KMS-11 (cell line): ENCODE measurements at regions not wholly inside any gene's neighbourhood (a gene's known extent, or its start where the extent isn't known, plus 50 kb on each side); places are given as distances from the start of the nearest gene placed in this dataset.
"Not testable (repeated sequence)": the region's sequence is repeated elsewhere in the genome, so short reads cannot be mapped to it uniquely, and the experiment has no call there.

ENCODE experiments used
- H2AFZ ChIP-seq: fragments of 200-600 bp; sonication (generic); 2 replicates; pipeline ENCODE4 v1.6.1; 2016; ENCODE audit warnings: antibody characterized with exemption, mixed run types, low read depth
- H3K27ac ChIP-seq: fragments of 200-600 bp; sonication (generic); 2 replicates; pipeline ENCODE4 v1.6.1; 2016; ENCODE audit warnings: mild to moderate bottlenecking, mixed run types
- H3K27me3 ChIP-seq: fragments of 200-600 bp; sonication (generic); 2 replicates; pipeline ENCODE4 v1.6.1; 2017; ENCODE audit warnings: mild to moderate bottlenecking, low read depth, mixed run types, moderate library complexity; ENCODE audit not compliant: insufficient read depth
- H3K36me3 ChIP-seq: fragments of 200-600 bp; sonication (generic); 2 replicates; pipeline ENCODE4 v1.6.1; 2017; ENCODE audit warnings: mild to moderate bottlenecking, mixed run types; ENCODE audit not compliant: insufficient read depth
- H3K4me1 ChIP-seq: fragments of 200-600 bp; sonication (generic); 2 replicates; pipeline ENCODE4 v1.6.1; 2016; ENCODE audit warnings: mild to moderate bottlenecking, low read depth, mixed run types; ENCODE audit not compliant: poor library complexity, severe bottlenecking
- H3K4me2 ChIP-seq: fragments of 200-600 bp; sonication (generic); 2 replicates; pipeline ENCODE4 v1.7.0; 2016; ENCODE audit warnings: mild to moderate bottlenecking, mixed run types
- H3K4me3 ChIP-seq: fragments of 200-600 bp; sonication (generic); IDR thresholded peaks from 2 replicates; pipeline ENCODE4 v1.6.1; 2017; ENCODE audit warnings: low read depth, low read length, mixed read lengths; ENCODE audit not compliant: insufficient read depth
- H3K79me2 ChIP-seq: fragments of 200-600 bp; sonication (generic); 2 replicates; pipeline ENCODE4 v1.6.1; 2016; ENCODE audit warnings: low read depth, mixed run types; ENCODE audit not compliant: insufficient read depth
- H3K9ac ChIP-seq: fragments of 200-600 bp; sonication (generic); 2 replicates; pipeline ENCODE4 v1.6.1; 2016; ENCODE audit warnings: mild to moderate bottlenecking, mixed run types
- H4K20me1 ChIP-seq: fragments of 200-600 bp; sonication (generic); 2 replicates; pipeline ENCODE4 v1.6.1; 2016; ENCODE audit warnings: mild to moderate bottlenecking, mixed run types; ENCODE audit not compliant: insufficient read depth
- TF ChIP-seq, protein P1 (sequence below): fragments of 200-600 bp; sonication (generic); conservative IDR thresholded peaks from 2 replicates; pipeline ENCODE4 v1.6.1; 2017; ENCODE audit warnings: low read depth, mild to moderate bottlenecking, antibody characterized with exemption, low read length, moderate library complexity, mixed read lengths

DNA sequence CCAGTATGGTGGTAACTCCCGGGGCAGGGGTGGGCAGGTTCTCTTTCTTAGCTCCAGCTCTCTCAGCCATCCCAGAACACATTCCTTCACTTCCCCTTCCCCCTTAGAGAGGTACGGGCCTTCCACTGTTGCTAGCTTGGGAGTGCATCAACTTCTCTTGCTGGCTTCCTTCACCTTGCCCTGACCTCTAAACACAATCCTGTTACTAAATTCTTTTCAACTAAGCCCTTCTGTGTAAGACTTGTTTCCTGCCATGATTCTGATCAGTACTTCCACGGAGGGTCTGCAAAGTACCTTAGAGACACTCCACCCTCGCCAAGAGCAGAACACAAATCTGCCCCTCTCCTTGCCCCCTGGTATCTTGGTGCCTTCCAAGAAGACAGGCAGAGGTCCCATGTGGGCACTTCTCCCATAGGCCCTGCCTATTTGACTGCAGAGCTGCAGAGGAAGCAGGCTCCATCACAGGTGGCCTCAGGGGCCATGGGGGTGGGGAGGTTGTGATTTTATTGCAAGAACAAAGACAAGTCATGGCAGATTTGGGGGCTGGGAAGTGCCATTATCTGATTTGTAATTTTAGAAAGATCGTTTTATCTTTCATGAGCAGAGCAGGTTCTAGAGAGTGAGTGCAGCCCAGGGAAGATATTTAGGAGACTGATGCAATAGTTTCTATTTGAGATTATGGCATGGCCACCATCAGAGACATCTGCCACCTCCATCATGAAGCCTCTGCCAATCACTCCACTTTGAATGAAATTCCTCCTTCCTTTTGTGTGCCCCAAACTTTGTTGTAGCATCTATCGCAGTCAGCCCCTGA lies 182.5 kb upstream of the JUN start:
- no peaks in the 10 kb centered on the region for H3K79me2 ChIP-seq
- H3K27me3 ChIP-seq = no peaks in the 10 kb centered on the region
- H3K27ac ChIP-seq = peak overlapping the region; percentile 85; the same call in 1 of the 2 replicates
- TF ChIP-seq, protein P1, sequence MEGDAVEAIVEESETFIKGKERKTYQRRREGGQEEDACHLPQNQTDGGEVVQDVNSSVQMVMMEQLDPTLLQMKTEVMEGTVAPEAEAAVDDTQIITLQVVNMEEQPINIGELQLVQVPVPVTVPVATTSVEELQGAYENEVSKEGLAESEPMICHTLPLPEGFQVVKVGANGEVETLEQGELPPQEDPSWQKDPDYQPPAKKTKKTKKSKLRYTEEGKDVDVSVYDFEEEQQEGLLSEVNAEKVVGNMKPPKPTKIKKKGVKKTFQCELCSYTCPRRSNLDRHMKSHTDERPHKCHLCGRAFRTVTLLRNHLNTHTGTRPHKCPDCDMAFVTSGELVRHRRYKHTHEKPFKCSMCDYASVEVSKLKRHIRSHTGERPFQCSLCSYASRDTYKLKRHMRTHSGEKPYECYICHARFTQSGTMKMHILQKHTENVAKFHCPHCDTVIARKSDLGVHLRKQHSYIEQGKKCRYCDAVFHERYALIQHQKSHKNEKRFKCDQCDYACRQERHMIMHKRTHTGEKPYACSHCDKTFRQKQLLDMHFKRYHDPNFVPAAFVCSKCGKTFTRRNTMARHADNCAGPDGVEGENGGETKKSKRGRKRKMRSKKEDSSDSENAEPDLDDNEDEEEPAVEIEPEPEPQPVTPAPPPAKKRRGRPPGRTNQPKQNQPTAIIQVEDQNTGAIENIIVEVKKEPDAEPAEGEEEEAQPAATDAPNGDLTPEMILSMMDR = no peak
- peak overlapping the region; percentile 38; the same call in 1 of the 2 replicates for H2AFZ ChIP-seq
- H4K20me1 ChIP-seq = no peaks in the 10 kb centered on the region
- H3K9ac ChIP-seq = no peak overlapping the region
- H3K4me3 ChIP-seq = no peak overlapping the region
- peaks cover 59% of the 10 kb centered on the region for H3K4me1 ChIP-seq
- no peaks in the 10 kb centered on the region for H3K36me3 ChIP-seq
- H3K4me2 ChIP-seq = peak overlapping the region; percentile 86; the same call in 1 of the 2 replicates

DNA sequence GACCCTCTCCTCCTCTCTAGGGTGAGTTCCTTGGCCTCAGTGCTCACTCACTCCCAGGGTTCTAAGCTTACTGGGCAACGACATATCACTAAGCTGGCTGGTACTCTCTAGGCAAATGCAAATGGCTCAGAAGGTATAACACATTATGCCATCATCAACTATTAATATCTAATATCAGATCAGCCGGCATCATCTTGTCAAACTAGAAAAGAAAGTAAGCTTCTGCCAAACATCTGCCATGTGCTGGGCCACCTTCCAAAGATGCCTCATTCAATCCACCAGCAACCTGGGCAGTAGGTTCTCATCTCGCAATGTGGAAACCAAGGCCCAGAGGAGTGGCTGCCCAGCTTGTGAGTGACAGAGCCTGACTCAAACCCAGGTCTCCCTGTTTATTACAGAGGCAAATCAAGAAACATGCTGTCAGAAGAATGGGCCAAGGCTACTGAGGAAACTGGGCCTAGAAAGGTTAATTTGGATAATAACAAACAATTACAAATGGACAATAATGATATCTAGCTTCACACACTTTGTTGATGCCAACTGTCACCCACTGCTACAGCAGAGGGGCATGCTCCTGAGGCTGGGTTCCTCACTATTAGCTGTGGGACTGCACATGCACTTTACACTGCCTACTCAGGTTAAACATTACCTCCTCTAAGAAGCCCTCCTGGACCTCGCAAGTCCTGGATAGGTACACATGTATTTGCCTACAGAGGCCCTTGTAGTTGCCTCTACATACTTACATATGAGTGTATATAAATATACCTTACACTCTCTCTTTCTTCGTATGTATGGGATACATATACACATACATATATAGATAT lies 183.3 kb upstream of the JUN start:
- Histone ChIP-seq H4K20me1 (no peaks in the 10 kb centered on the region), H3K9ac (no peak overlapping the region), H3K27me3 (no peaks in the 10 kb centered on the region), H3K4me2 (peak overlapping the region; percentile 86; the same call in 1 of the 2 replicates), H3K79me2 (no peaks in the 10 kb centered on the region), H3K27ac (peak overlapping the region; percentile 85; the same call in 1 of the 2 replicates), H3K36me3 (no peaks in the 10 kb centered on the region), H2AFZ (peak overlapping the region; percentile 38; the same call in 1 of the 2 replicates), H3K4me3 (no peak overlapping the region), H3K4me1 (peaks cover 59% of the 10 kb centered on the region)
- TF ChIP-seq, protein P1 = no peak

DNA sequence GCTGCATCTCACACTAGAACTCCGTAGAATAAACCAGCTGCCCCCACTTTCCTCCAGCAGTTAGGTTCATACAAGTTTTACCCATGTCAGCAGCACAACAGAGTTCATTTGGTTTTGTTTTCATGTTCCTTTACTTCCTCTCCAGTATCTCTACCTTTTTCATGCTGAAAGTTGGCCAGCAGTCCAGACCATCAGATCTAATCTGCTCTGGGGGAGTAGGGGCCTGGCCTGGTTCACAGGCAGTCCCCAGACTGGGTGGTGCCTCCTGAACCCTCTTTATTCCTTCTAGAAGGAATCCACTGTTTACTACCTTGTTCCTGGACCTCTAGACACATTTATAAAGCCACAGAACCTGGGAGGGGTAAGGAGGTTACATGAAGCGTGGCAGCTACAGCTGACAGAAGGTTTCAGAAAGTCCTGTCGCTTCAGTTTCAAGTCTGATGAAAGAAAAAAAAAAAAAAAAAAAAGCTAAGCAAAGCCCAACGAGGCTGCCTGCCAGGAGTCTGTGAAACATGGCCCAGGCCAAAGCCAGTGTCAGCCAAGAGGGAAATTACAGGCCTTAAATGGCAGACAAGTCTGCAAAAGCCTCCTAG lies 184.6 kb upstream of the JUN start:
- H3K79me2 ChIP-seq = no peaks in the 10 kb centered on the region
- H3K27me3 ChIP-seq = no peaks in the 10 kb centered on the region
- peak overlapping the region; percentile 86 for H3K4me2 ChIP-seq
- peaks cover 59% of the 10 kb centered on the region for H3K4me1 ChIP-seq
- no peak overlapping the region for H3K4me3 ChIP-seq
- peak overlapping the region; percentile 85 for H3K27ac ChIP-seq
- no peaks in the 10 kb centered on the region for H3K36me3 ChIP-seq
- peak overlapping the region; percentile 54; the same call in 1 of the 2 replicates for H3K9ac ChIP-seq
- peak overlapping the region; percentile 42; the same call in 1 of the 2 replicates for H2AFZ ChIP-seq
- TF ChIP-seq, protein P1 = no peak
- no peaks in the 10 kb centered on the region for H4K20me1 ChIP-seq

DNA sequence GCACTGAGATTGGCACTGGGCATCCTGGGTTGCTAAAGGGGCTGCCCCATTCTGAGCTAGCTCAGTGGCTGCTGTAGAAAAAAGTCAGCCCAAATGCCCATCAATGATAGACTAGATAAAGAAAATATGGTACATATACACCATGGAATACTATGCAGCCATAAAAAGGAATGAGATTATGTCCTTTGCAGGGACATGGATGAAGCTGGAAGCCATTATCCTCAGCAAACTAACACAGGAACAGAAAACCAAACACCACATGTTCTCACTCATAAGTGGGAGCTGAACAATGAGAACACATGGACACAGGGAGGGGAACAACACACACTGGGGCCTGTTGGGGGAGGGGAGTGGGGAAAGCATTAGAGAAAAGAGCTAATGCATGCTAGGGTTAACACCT lies 185.3 kb upstream of the JUN start:
- not testable (repeated sequence) for H4K20me1 ChIP-seq, H3K4me3 ChIP-seq, H3K27me3 ChIP-seq, H3K36me3 ChIP-seq, H3K79me2 ChIP-seq
- peak overlapping the region; percentile 86; the same call in 1 of the 2 replicates for H3K4me2 ChIP-seq
- H3K9ac ChIP-seq = peak overlapping the region; percentile 54; the same call in 1 of the 2 replicates
- H3K27ac ChIP-seq = peak overlapping the region; percentile 85
- peak overlapping the region; percentile 42; the same call in 1 of the 2 replicates for H2AFZ ChIP-seq
- peaks cover 59% of the 10 kb centered on the region for H3K4me1 ChIP-seq
